ENCODE measurements at regions not wholly inside any gene's neighbourhood (a gene's known extent, or its start where the extent isn't known, plus 50 kb on each side); places are given as distances from the start of the nearest gene placed in this dataset.
"Not testable (repeated sequence)": the region's sequence is repeated elsewhere in the genome, so short reads cannot be mapped to it uniquely, and the experiment has no call there.

DNA sequence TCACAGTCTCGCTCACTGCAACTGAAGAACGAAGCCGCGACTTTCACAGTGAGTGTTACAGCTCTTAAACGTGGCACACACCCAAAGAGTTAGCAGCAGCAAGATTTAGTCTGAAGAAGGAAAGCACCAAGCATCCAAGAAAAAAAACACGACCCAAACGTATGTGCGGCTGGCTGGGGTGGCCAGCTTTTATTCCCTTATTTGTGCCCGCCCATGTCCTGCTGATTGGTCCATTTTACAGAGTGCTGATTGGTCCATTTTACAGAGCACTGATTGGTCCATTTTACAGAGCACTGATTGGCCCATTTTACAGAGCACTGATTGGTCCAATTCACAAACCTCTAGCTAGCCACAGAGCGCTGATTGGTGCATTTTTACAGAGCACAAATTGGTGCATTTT lies 323.0 kb upstream of the ATP10A start:
- DNase-seq (ENCODE audit: low read depth in 1 of 2, low spot score in 1 of 2); H3K27me3 ChIP-seq (ENCODE audit: insufficient read depth, poor library complexity, severe bottlenecking); H3K27ac ChIP-seq (replicated peaks); H3K4me3 ChIP-seq (replicated peaks; ENCODE audit: insufficient read depth, low read length): not testable (repeated sequence)

DNA sequence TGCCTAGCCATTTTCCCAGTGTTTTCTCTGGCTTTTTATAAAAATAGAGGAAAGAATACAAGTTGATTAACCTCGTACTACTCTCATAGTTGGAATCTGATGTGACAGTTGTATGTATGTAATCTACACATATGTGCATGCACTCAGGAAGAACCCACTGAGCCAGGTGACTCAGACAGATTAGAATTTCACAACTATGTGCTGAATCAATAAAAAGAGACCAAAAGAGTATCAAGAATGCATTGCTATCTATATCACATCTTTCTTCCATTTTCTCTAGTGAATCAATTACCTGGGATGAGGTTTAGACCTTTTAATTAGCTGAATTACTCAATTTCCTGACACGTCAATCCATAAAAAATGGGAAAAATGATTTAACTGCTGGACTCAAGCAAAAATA lies 319.3 kb upstream of the ATP10A start:
- Histone ChIP-seq H3K27ac (replicated peaks) (no peak overlapping the region), H3K4me3 (replicated peaks; ENCODE audit: insufficient read depth, low read length) (no peak overlapping the region), H3K27me3 (ENCODE audit: insufficient read depth, poor library complexity, severe bottlenecking) (no peaks in the 10 kb centered on the region)
- no peak for TF ChIP-seq SPI1 (IDR thresholded peaks at IDR 0.05; ENCODE audit: borderline replicate concordance, low read depth)
- no peak for TF ChIP-seq GABPA (IDR thresholded peaks at IDR 0.05; ENCODE audit: low read depth)
- TF ChIP-seq, protein P1, sequence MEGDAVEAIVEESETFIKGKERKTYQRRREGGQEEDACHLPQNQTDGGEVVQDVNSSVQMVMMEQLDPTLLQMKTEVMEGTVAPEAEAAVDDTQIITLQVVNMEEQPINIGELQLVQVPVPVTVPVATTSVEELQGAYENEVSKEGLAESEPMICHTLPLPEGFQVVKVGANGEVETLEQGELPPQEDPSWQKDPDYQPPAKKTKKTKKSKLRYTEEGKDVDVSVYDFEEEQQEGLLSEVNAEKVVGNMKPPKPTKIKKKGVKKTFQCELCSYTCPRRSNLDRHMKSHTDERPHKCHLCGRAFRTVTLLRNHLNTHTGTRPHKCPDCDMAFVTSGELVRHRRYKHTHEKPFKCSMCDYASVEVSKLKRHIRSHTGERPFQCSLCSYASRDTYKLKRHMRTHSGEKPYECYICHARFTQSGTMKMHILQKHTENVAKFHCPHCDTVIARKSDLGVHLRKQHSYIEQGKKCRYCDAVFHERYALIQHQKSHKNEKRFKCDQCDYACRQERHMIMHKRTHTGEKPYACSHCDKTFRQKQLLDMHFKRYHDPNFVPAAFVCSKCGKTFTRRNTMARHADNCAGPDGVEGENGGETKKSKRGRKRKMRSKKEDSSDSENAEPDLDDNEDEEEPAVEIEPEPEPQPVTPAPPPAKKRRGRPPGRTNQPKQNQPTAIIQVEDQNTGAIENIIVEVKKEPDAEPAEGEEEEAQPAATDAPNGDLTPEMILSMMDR (IDR thresholded peaks at IDR 0.05; ENCODE audit: insufficient read depth, low read length): no peak
- TF ChIP-seq POLR2AphosphoS5 (IDR thresholded peaks at IDR 0.05; ENCODE audit: low read depth): no peak
- TF ChIP-seq, protein P2, sequence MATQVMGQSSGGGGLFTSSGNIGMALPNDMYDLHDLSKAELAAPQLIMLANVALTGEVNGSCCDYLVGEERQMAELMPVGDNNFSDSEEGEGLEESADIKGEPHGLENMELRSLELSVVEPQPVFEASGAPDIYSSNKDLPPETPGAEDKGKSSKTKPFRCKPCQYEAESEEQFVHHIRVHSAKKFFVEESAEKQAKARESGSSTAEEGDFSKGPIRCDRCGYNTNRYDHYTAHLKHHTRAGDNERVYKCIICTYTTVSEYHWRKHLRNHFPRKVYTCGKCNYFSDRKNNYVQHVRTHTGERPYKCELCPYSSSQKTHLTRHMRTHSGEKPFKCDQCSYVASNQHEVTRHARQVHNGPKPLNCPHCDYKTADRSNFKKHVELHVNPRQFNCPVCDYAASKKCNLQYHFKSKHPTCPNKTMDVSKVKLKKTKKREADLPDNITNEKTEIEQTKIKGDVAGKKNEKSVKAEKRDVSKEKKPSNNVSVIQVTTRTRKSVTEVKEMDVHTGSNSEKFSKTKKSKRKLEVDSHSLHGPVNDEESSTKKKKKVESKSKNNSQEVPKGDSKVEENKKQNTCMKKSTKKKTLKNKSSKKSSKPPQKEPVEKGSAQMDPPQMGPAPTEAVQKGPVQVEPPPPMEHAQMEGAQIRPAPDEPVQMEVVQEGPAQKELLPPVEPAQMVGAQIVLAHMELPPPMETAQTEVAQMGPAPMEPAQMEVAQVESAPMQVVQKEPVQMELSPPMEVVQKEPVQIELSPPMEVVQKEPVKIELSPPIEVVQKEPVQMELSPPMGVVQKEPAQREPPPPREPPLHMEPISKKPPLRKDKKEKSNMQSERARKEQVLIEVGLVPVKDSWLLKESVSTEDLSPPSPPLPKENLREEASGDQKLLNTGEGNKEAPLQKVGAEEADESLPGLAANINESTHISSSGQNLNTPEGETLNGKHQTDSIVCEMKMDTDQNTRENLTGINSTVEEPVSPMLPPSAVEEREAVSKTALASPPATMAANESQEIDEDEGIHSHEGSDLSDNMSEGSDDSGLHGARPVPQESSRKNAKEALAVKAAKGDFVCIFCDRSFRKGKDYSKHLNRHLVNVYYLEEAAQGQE (IDR thresholded peaks at IDR 0.05; ENCODE audit: insufficient replicate concordance, low read depth): no peak
- DNase-seq (ENCODE audit: low read depth in 1 of 2, low spot score in 1 of 2): no peak

DNA sequence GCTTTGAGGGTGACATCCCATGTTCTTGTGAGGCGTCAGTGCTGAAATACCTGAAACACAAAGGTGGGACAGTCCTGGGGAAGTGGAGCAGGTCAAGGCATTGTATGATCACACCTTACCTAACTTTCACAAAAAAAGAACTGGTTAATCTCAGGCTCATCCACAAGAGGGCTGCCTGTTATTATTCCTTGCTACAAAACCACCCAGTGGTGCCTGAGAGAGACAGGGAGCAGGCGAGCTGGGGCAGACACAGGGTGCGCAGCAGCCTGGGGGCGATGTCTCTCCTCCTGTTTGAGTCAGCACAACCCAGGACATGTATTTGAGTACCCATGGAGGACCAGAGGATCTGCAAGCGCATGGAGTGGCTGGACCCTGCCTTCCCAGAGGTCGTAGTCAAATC lies 316.8 kb upstream of the ATP10A start:
- no peak for DNase-seq (ENCODE audit: low read depth in 1 of 2, low spot score in 1 of 2)
- TF ChIP-seq, protein P2 (IDR thresholded peaks at IDR 0.05; ENCODE audit: insufficient replicate concordance, low read depth): no peak
- TF ChIP-seq GABPA (IDR thresholded peaks at IDR 0.05; ENCODE audit: low read depth) (no peak), SPI1 (IDR thresholded peaks at IDR 0.05; ENCODE audit: borderline replicate concordance, low read depth) (no peak), POLR2AphosphoS5 (IDR thresholded peaks at IDR 0.05; ENCODE audit: low read depth) (no peak)
- TF ChIP-seq, protein P1 (IDR thresholded peaks at IDR 0.05; ENCODE audit: insufficient read depth, low read length): no peak
- no peak overlapping the region for H3K27ac ChIP-seq (replicated peaks)
- no peaks in the 10 kb centered on the region for H3K27me3 ChIP-seq (ENCODE audit: insufficient read depth, poor library complexity, severe bottlenecking)
- H3K4me3 ChIP-seq (replicated peaks; ENCODE audit: insufficient read depth, low read length): no peak overlapping the region

DNA sequence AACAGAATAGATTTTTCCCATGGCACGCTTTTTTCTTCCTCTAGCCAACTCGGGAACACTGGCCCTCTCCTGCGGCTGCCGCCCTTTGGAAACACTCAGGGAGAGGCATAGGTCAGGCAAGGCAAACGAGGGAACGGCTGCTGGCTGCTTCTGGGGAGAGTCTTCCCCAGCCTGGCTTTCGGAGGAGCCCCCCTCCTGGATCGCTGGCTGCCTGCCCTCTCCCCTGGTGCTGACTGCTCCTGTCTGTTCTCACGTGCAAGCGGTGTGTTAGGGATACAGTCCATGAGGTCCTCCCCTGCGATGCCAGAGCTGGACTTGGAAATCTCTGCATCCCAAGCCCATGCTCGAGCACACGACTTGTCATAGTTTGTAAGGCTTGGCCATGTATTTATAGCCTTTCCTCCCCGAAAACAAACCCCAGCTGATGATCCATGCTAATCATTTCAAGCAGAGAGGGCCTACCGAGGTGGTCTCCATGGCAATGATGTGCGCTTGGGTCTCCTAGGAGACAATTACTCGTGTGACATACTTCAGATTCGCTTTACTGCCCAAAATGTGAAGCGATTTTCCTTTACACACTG lies 315.6 kb upstream of the ATP10A start:
- H3K27ac ChIP-seq (replicated peaks): no peak overlapping the region
- H3K4me3 ChIP-seq (replicated peaks; ENCODE audit: insufficient read depth, low read length): no peak overlapping the region
- H3K27me3 ChIP-seq (ENCODE audit: insufficient read depth, poor library complexity, severe bottlenecking): no peaks in the 10 kb centered on the region
- TF ChIP-seq GABPA (IDR thresholded peaks at IDR 0.05; ENCODE audit: low read depth) (no peak), SPI1 (IDR thresholded peaks at IDR 0.05; ENCODE audit: borderline replicate concordance, low read depth) (no peak), POLR2AphosphoS5 (IDR thresholded peaks at IDR 0.05; ENCODE audit: low read depth) (no peak)
- TF ChIP-seq, protein P1 (IDR thresholded peaks at IDR 0.05; ENCODE audit: insufficient read depth, low read length): no peak
- TF ChIP-seq, protein P2 (IDR thresholded peaks at IDR 0.05; ENCODE audit: insufficient replicate concordance, low read depth): no peak
- DNase-seq (ENCODE audit: low read depth in 1 of 2, low spot score in 1 of 2): no peak

Data from HL-60 (cell line).